ENCODE measurements at regions not wholly inside any gene's neighbourhood (a gene's known extent, or its start where the extent isn't known, plus 50 kb on each side); places are given as distances from the start of the nearest gene placed in this dataset.

- no peak overlapping the region for H3K4me3 ChIP-seq (ENCODE audit: low read length in 2 of 2)
- H4K8ac ChIP-seq (ENCODE audit: low read depth, low read length), result no peak overlapping the region
- DNase-seq (ENCODE audit: low spot score), result no peak
- no peak overlapping the region for H3K14ac ChIP-seq (ENCODE audit: low read length)
- no peaks in the 10 kb centered on the region for H3K4me1 ChIP-seq (ENCODE audit: control insufficient read depth in 2 of 2, insufficient read depth in 1 of 2, low read depth in 1 of 2, low read length in 2 of 2)
- H2BK12ac ChIP-seq (ENCODE audit: low read length), result no peak overlapping the region
- WGBS, 2 donors (ENCODE audit: extremely low coverage in 2 of 2, insufficient read length in 2 of 2, insufficient replicate concordance in 1 of 2), result no CpG with 5 or more reads among the region's 1 CpG
- no peak overlapping the region for H3K4me2 ChIP-seq (ENCODE audit: insufficient read depth, low read length, poor library complexity, severe bottlenecking)
- H2AK5ac ChIP-seq (ENCODE audit: low read depth, low read length), result no peak overlapping the region
- no peak overlapping the region for H3K23ac ChIP-seq (ENCODE audit: low read depth, low read length, poor library complexity)
- no peak overlapping the region for H4K91ac ChIP-seq (ENCODE audit: low read depth, low read length, poor library complexity)
- no peak overlapping the region for H2AFZ ChIP-seq (ENCODE audit: low read length)
- no peaks in the 10 kb centered on the region for H3K9me3 ChIP-seq (replicated peaks in 1 of 2; ENCODE audit: control insufficient read depth in 2 of 2, insufficient read depth in 1 of 2, low read depth in 1 of 2, low read length in 2 of 2)
- no peak overlapping the region for H3K4ac ChIP-seq (ENCODE audit: low read length)
- no peak overlapping the region for H3K27ac ChIP-seq (replicated peaks; ENCODE audit: low read length)
- no peaks in the 10 kb centered on the region for H3K79me1 ChIP-seq (ENCODE audit: low read depth, low read length)
- H3K36me3 ChIP-seq (replicated peaks in 1 of 2; ENCODE audit: control insufficient read depth in 2 of 2, insufficient read depth in 2 of 2, low read length in 2 of 2), result no peaks in the 10 kb centered on the region
- no peaks in the 10 kb centered on the region for H3K27me3 ChIP-seq (ENCODE audit: control insufficient read depth in 3 of 3, insufficient read depth in 3 of 3, low read depth in 1 of 3, low read length in 3 of 3)
- H2BK15ac ChIP-seq (ENCODE audit: low read length), result no peak overlapping the region
- H2BK5ac ChIP-seq (ENCODE audit: low read length), result no peak overlapping the region
- no peak overlapping the region for H3K9ac ChIP-seq (ENCODE audit: low read depth, low read length, poor library complexity)
- H2BK120ac ChIP-seq (ENCODE audit: low read depth, low read length), result no peak overlapping the region
- no peak overlapping the region for H3K18ac ChIP-seq (ENCODE audit: low read length)
Observed at GRCh38 chr5:120380644-120381043, 83.5 kb upstream of the PRR16 start.

- Histone ChIP-seq H3K14ac (ENCODE audit: low read length) (no peak overlapping the region), H3K23ac (ENCODE audit: low read depth, low read length, poor library complexity) (no peak overlapping the region), H4K91ac (ENCODE audit: low read depth, low read length, poor library complexity) (no peak overlapping the region), H3K9me3 (replicated peaks in 1 of 2; ENCODE audit: control insufficient read depth in 2 of 2, insufficient read depth in 1 of 2, low read depth in 1 of 2, low read length in 2 of 2) (no peaks in the 10 kb centered on the region), H2AFZ (ENCODE audit: low read length) (no peak overlapping the region), H3K18ac (ENCODE audit: low read length) (no peak overlapping the region), H3K4me1 (ENCODE audit: control insufficient read depth in 2 of 2, insufficient read depth in 1 of 2, low read depth in 1 of 2, low read length in 2 of 2) (no peaks in the 10 kb centered on the region), H2BK5ac (ENCODE audit: low read length) (no peak overlapping the region), H3K4me2 (ENCODE audit: insufficient read depth, low read length, poor library complexity, severe bottlenecking) (no peak overlapping the region), H3K27ac (replicated peaks; ENCODE audit: low read length) (no peak overlapping the region), H3K36me3 (replicated peaks in 1 of 2; ENCODE audit: control insufficient read depth in 2 of 2, insufficient read depth in 2 of 2, low read length in 2 of 2) (no peaks in the 10 kb centered on the region), H2AK5ac (ENCODE audit: low read depth, low read length) (no peak overlapping the region), H3K9ac (ENCODE audit: low read depth, low read length, poor library complexity) (no peak overlapping the region), H3K27me3 (ENCODE audit: control insufficient read depth in 3 of 3, insufficient read depth in 3 of 3, low read depth in 1 of 3, low read length in 3 of 3) (no peaks in the 10 kb centered on the region), H2BK120ac (ENCODE audit: low read depth, low read length) (no peak overlapping the region), H2BK15ac (ENCODE audit: low read length) (no peak overlapping the region), H3K4me3 (ENCODE audit: low read length in 2 of 2) (no peak overlapping the region), H4K8ac (ENCODE audit: low read depth, low read length) (no peak overlapping the region), H3K79me1 (ENCODE audit: low read depth, low read length) (no peaks in the 10 kb centered on the region), H3K4ac (ENCODE audit: low read length) (no peak overlapping the region), H2BK12ac (ENCODE audit: low read length) (no peak overlapping the region)
- DNase-seq (ENCODE audit: low spot score), result no peak
- no CpG with 5 or more reads among the region's 2 CpGs for WGBS, 2 donors (ENCODE audit: extremely low coverage in 2 of 2, insufficient read length in 2 of 2, insufficient replicate concordance in 1 of 2)
Observed at GRCh38 chr5:120382833-120383232, 81.3 kb upstream of the PRR16 start.

GRCh38 chr5:120386981-120387380 is 77.1 kb upstream of the PRR16 start:
- Histone ChIP-seq H2AK5ac (ENCODE audit: low read depth, low read length) (no peak overlapping the region), H3K18ac (ENCODE audit: low read length) (no peak overlapping the region), H3K9ac (ENCODE audit: low read depth, low read length, poor library complexity) (no peak overlapping the region), H2BK15ac (ENCODE audit: low read length) (no peak overlapping the region), H2BK5ac (ENCODE audit: low read length) (no peak overlapping the region), H2AFZ (ENCODE audit: low read length) (no peak overlapping the region), H2BK12ac (ENCODE audit: low read length) (no peak overlapping the region), H4K8ac (ENCODE audit: low read depth, low read length) (no peak overlapping the region), H3K36me3 (replicated peaks in 1 of 2; ENCODE audit: control insufficient read depth in 2 of 2, insufficient read depth in 2 of 2, low read length in 2 of 2) (no peaks in the 10 kb centered on the region), H3K4me3 (ENCODE audit: low read length in 2 of 2) (no peak overlapping the region), H3K9me3 (replicated peaks in 1 of 2; ENCODE audit: control insufficient read depth in 2 of 2, insufficient read depth in 1 of 2, low read depth in 1 of 2, low read length in 2 of 2) (no peaks in the 10 kb centered on the region), H3K27ac (replicated peaks; ENCODE audit: low read length) (no peak overlapping the region), H3K27me3 (ENCODE audit: control insufficient read depth in 3 of 3, insufficient read depth in 3 of 3, low read depth in 1 of 3, low read length in 3 of 3) (no peaks in the 10 kb centered on the region), H3K14ac (ENCODE audit: low read length) (no peak overlapping the region), H3K79me1 (ENCODE audit: low read depth, low read length) (no peaks in the 10 kb centered on the region), H2BK120ac (ENCODE audit: low read depth, low read length) (no peak overlapping the region), H3K23ac (ENCODE audit: low read depth, low read length, poor library complexity) (no peak overlapping the region), H4K91ac (ENCODE audit: low read depth, low read length, poor library complexity) (no peak overlapping the region), H3K4ac (ENCODE audit: low read length) (no peak overlapping the region), H3K4me2 (ENCODE audit: insufficient read depth, low read length, poor library complexity, severe bottlenecking) (no peak overlapping the region), H3K4me1 (ENCODE audit: control insufficient read depth in 2 of 2, insufficient read depth in 1 of 2, low read depth in 1 of 2, low read length in 2 of 2) (no peaks in the 10 kb centered on the region)
- no peak for DNase-seq (ENCODE audit: low spot score)

- H3K23ac ChIP-seq (ENCODE audit: low read depth, low read length, poor library complexity), result no peak overlapping the region
- H3K27ac ChIP-seq (replicated peaks; ENCODE audit: low read length), result no peak overlapping the region
- no peak overlapping the region for H2BK120ac ChIP-seq (ENCODE audit: low read depth, low read length)
- DNase-seq (ENCODE audit: low spot score), result no peak
- no peak overlapping the region for H2AFZ ChIP-seq (ENCODE audit: low read length)
- no peaks in the 10 kb centered on the region for H3K79me1 ChIP-seq (ENCODE audit: low read depth, low read length)
- H2BK5ac ChIP-seq (ENCODE audit: low read length), result no peak overlapping the region
- no peak overlapping the region for H3K4me3 ChIP-seq (ENCODE audit: low read length in 2 of 2)
- no peak overlapping the region for H3K18ac ChIP-seq (ENCODE audit: low read length)
- no peaks in the 10 kb centered on the region for H3K27me3 ChIP-seq (ENCODE audit: control insufficient read depth in 3 of 3, insufficient read depth in 3 of 3, low read depth in 1 of 3, low read length in 3 of 3)
- H2AK5ac ChIP-seq (ENCODE audit: low read depth, low read length), result no peak overlapping the region
- no peak overlapping the region for H4K8ac ChIP-seq (ENCODE audit: low read depth, low read length)
- H3K4me2 ChIP-seq (ENCODE audit: insufficient read depth, low read length, poor library complexity, severe bottlenecking), result no peak overlapping the region
- no peak overlapping the region for H3K14ac ChIP-seq (ENCODE audit: low read length)
- no peak overlapping the region for H2BK12ac ChIP-seq (ENCODE audit: low read length)
- H2BK15ac ChIP-seq (ENCODE audit: low read length), result no peak overlapping the region
- no peak overlapping the region for H3K4ac ChIP-seq (ENCODE audit: low read length)
- H3K36me3 ChIP-seq (replicated peaks in 1 of 2; ENCODE audit: control insufficient read depth in 2 of 2, insufficient read depth in 2 of 2, low read length in 2 of 2), result no peaks in the 10 kb centered on the region
- H4K91ac ChIP-seq (ENCODE audit: low read depth, low read length, poor library complexity), result no peak overlapping the region
- H3K9me3 ChIP-seq (replicated peaks in 1 of 2; ENCODE audit: control insufficient read depth in 2 of 2, insufficient read depth in 1 of 2, low read depth in 1 of 2, low read length in 2 of 2), result no peaks in the 10 kb centered on the region
- H3K4me1 ChIP-seq (ENCODE audit: control insufficient read depth in 2 of 2, insufficient read depth in 1 of 2, low read depth in 1 of 2, low read length in 2 of 2), result no peaks in the 10 kb centered on the region
- no peak overlapping the region for H3K9ac ChIP-seq (ENCODE audit: low read depth, low read length, poor library complexity)
- no CpG with 5 or more reads among the region's 1 CpG for whole genome bisulfite sequencing, 2 donors (ENCODE audit: extremely low coverage in 2 of 2, insufficient read length in 2 of 2, insufficient replicate concordance in 1 of 2)
Observed at GRCh38 chr5:120388016-120388781, 75.9 kb upstream of the PRR16 start.

Data from neuronal stem cell (in vitro differentiated cells).